Heart left ventricle (tissue), 13 donors: ENCODE measurements at regions not wholly inside any gene's neighbourhood (a gene's known extent, or its start where the extent isn't known, plus 50 kb on each side); places are given as distances from the start of the nearest gene placed in this dataset.

Experiments used
- POLR2A ChIP-seq, 2 donors: fragments of 450-650 bp; IDR thresholded peaks; one replicate each; pipeline ENCODE4 v1.6.1; 2017; ENCODE audit warnings: antibody characterized with exemption in 2 of 2, mild to moderate bottlenecking in 2 of 2, moderate library complexity in 2 of 2
- TF ChIP-seq, protein P1 (sequence below), 12 donors: fragments of 200-600 bp; sonication (generic) in 4 of 12; IDR thresholded peaks; one replicate each; pipeline versions ENCODE4 v1.5.0 to v1.8.0; 2018 to 2022; ENCODE audit warnings: antibody characterized with exemption in 12 of 12, mild to moderate bottlenecking in 5 of 12
- donor health status: ischemic (EF 13 %, LVEDD 7.1; RV severe dilation, severe dysfunction).
- donor health status: DM: no; HTN: yes; CAD: no.
- donor health status: DM: no; HTN: no; CAD: no.
- donor health status: ischemic (EF 25% LVEDD 6.9; RV normal size, moderate dysfunction).
- donor health status: ischemic (EF 25% LVEDD 5.7; RV mildly dilated, moderate dysfunction).
- donor health status: ischemic (EF 35%, LVEDD 5.7; RV mildly dilated, moderate dysfunction).
- donor health status: nonischemic (EF 11% LVEDD 7.7; RV severe dilation, severe dysfunction).
- donor health status: DM: yes; HTN: yes; CAD: no.
- donor health status: PGD.
- donor health status: ischemic (EF 29% LVEDD 5.4; RV normal size, mild dysfunction).
- donor health status: nonischemic (EF 23%, LVEDD 6.1; RV moderate dilation, normal function).

- TF ChIP-seq, protein P1, sequence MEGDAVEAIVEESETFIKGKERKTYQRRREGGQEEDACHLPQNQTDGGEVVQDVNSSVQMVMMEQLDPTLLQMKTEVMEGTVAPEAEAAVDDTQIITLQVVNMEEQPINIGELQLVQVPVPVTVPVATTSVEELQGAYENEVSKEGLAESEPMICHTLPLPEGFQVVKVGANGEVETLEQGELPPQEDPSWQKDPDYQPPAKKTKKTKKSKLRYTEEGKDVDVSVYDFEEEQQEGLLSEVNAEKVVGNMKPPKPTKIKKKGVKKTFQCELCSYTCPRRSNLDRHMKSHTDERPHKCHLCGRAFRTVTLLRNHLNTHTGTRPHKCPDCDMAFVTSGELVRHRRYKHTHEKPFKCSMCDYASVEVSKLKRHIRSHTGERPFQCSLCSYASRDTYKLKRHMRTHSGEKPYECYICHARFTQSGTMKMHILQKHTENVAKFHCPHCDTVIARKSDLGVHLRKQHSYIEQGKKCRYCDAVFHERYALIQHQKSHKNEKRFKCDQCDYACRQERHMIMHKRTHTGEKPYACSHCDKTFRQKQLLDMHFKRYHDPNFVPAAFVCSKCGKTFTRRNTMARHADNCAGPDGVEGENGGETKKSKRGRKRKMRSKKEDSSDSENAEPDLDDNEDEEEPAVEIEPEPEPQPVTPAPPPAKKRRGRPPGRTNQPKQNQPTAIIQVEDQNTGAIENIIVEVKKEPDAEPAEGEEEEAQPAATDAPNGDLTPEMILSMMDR (IDR thresholded peaks at IDR 0.05), result no peak
- no peak for TF ChIP-seq POLR2A (IDR thresholded peaks at IDR 0.05)
Observed at GRCh38 chr13:110774490-110774889, 61.0 kb downstream of the ING1 start.
